HCT116 (cell line): ENCODE measurements at regions not wholly inside any gene's neighbourhood (a gene's known extent, or its start where the extent isn't known, plus 50 kb on each side); places are given as distances from the start of the nearest gene placed in this dataset.

Experiments
- ATAC-seq: fragments of 200-7000 bp; cut with Tn5 transposase; 2 replicates; pipeline ENCODE4 v1.9.1; 2020; ENCODE audit warnings: mild to moderate bottlenecking, moderate library complexity
- BruUV-seq: library from RNA; stranded (reverse); fragments of 400-500 nt; replicated peaks from 2 replicates; lab custom pipeline; 2021; lab: Mats Ljungman, UMichigan
- CTCF ChIA-PET: fragments of 300-600 bp; sonication (Branson Sonifier 250); formaldehyde crosslinking; loops from one replicate; lab custom pipeline; 2021; ENCODE audit warnings: antibody characterized with exemption; lab: Charles Lee
- POLR2A ChIA-PET: fragments of 300-600, 350-600 bp; sonication (Branson Sonifier 250); formaldehyde crosslinking; loops from one replicate; lab custom pipeline; 2021; ENCODE audit warnings: antibody characterized with exemption; lab: Charles Lee
- RAD21 ChIA-PET, 2 experiments: fragments of 300-600 bp; sonication (Branson Sonifier 250); formaldehyde crosslinking; loops; one replicate each; lab custom pipeline; 2023; ENCODE audit warnings: low total read pairs in 2 of 2; ENCODE audit not compliant: uncharacterized antibody in 2 of 2, unreplicated experiment in 2 of 2, low non-redundant PET in 1 of 2; lab: Charles Lee
- DNase-seq: peaks from one replicate; pipeline ENCODE4 v3.0.0-alpha.2; 2010; ENCODE audit warnings: low read depth, low spot score
- H2AFZ ChIP-seq: fragments of 200-600 bp; shearing (Covaris generic), sonication (generic); 2 replicates; pipeline ENCODE4 v1.6.1; 2017; ENCODE audit warnings: low read depth, mixed run types, mixed read lengths, antibody characterized with exemption, low read length; ENCODE audit not compliant: poor library complexity, severe bottlenecking
- H3K27ac ChIP-seq: 2 replicates; pipeline ENCODE4 v1.5.1; 2012; ENCODE audit warnings: low read depth, low read length
- H3K27me3 ChIP-seq: fragments of 200-600 bp; sonication (generic); 2 replicates; pipeline ENCODE4 v1.6.1; 2016; ENCODE audit warnings: mixed run types, low read length, mixed read lengths; ENCODE audit not compliant: insufficient read depth
- H3K36me3 ChIP-seq, 2 experiments: fragments of 200-500 bp in 1 of 2; fragments of 200-600 bp in 1 of 2; sonication (Bioruptor generic) in 1 of 2; sonication (generic) in 1 of 2; 2 replicates each; pipeline versions ENCODE4 v1.5.1 to v1.6.1; 2014 to 2016; ENCODE audit warnings: low read length in 2 of 2, inconsistent platforms in 1 of 2, mixed read lengths in 1 of 2, mixed run types in 1 of 2; ENCODE audit not compliant: insufficient read depth in 2 of 2, control insufficient read depth in 1 of 2
- H3K4me1 ChIP-seq, 2 experiments: fragments of 200-600 bp in 1 of 2; sonication (generic) in 1 of 2; 2 replicates each; pipeline versions ENCODE4 v1.5.1 to v1.6.1; 2012 to 2017; ENCODE audit warnings: low read length in 2 of 2, inconsistent platforms in 1 of 2, mild to moderate bottlenecking in 1 of 2, mixed read lengths in 1 of 2, mixed run types in 1 of 2, moderate library complexity in 1 of 2; ENCODE audit not compliant: insufficient read depth in 2 of 2, control insufficient read depth in 1 of 2
- H3K4me2 ChIP-seq: fragments of 200-600 bp; sonication (generic); 2 replicates; pipeline ENCODE4 v1.6.1; 2017; ENCODE audit warnings: mixed run types, low read length, mixed read lengths
- H3K4me3 ChIP-seq, 2 experiments: fragments of 200-600 bp in 1 of 2; sonication (generic) in 1 of 2; replicated peaks in 1 of 2; 2 replicates each; pipeline ENCODE4 v1.5.1; 2011 to 2016; ENCODE audit warnings: low read length in 2 of 2, control low read depth in 1 of 2, low read depth in 1 of 2, mild to moderate bottlenecking in 1 of 2, mixed read lengths in 1 of 2, mixed run types in 1 of 2
- H3K79me2 ChIP-seq: fragments of 200-600 bp; sonication (generic); 2 replicates; pipeline ENCODE4 v1.6.1; 2017; ENCODE audit warnings: mild to moderate bottlenecking, mixed run types, low read length, moderate library complexity, mixed read lengths; ENCODE audit not compliant: insufficient read depth
- H3K9ac ChIP-seq: fragments of 200-600 bp; sonication (generic); 2 replicates; pipeline ENCODE4 v1.6.1; 2016; ENCODE audit warnings: low read length, mixed read lengths
- H3K9me2 ChIP-seq: fragments of 200-600 bp; sonication (generic), shearing (Covaris generic); 2 replicates; pipeline ENCODE4 v1.6.1; 2017; ENCODE audit warnings: mixed run types, mild to moderate bottlenecking, moderate library complexity; ENCODE audit not compliant: insufficient read depth
- H3K9me3 ChIP-seq, 2 experiments: fragments of 200-500 bp in 1 of 2; fragments of 200-600 bp in 1 of 2; sonication (Bioruptor generic) in 1 of 2; sonication (generic) in 1 of 2; 2 replicates each; pipeline ENCODE4 v1.6.1; 2014 to 2017; ENCODE audit warnings: low read length in 2 of 2, mixed read lengths in 2 of 2, inconsistent platforms in 1 of 2, low read depth in 1 of 2, mild to moderate bottlenecking in 1 of 2, mixed run types in 1 of 2, moderate library complexity in 1 of 2; ENCODE audit not compliant: control insufficient read depth in 1 of 2, insufficient read depth in 1 of 2
- H4K20me1 ChIP-seq: fragments of 200-600 bp; sonication (generic), shearing (Covaris generic); 2 replicates; pipeline ENCODE4 v1.6.1; 2017; ENCODE audit warnings: mixed run types, mild to moderate bottlenecking, moderate library complexity; ENCODE audit not compliant: insufficient read depth
- CBX3 ChIP-seq: IDR thresholded peaks from 2 replicates; pipeline ENCODE4 v1.6.1; 2012; ENCODE audit warnings: low read depth
- EGR1 ChIP-seq: IDR thresholded peaks from 2 replicates; pipeline ENCODE4 v1.6.1; 2012; ENCODE audit warnings: low read depth
- ELF1 ChIP-seq: IDR thresholded peaks from 2 replicates; pipeline ENCODE4 v1.6.1; 2012; ENCODE audit warnings: low read depth, borderline replicate concordance
- RAD21 ChIP-seq: IDR thresholded peaks from 2 replicates; pipeline ENCODE4 v1.6.1; 2012; ENCODE audit warnings: low read depth, mild to moderate bottlenecking
- SIN3A ChIP-seq: IDR thresholded peaks from 2 replicates; pipeline ENCODE4 v1.6.1; 2012; ENCODE audit warnings: low read depth
- SP1 ChIP-seq: IDR thresholded peaks from 2 replicates; pipeline ENCODE4 v1.6.1; 2012; ENCODE audit warnings: low read depth
- SRF ChIP-seq: IDR thresholded peaks from 2 replicates; pipeline ENCODE4 v1.6.1; 2012; ENCODE audit warnings: low read depth
- YY1 ChIP-seq: IDR thresholded peaks from 2 replicates; pipeline ENCODE4 v1.6.1; 2011; ENCODE audit warnings: low read length, low read depth, moderate library complexity, mild to moderate bottlenecking; ENCODE audit not compliant: insufficient replicate concordance; ENCODE audit errors: extremely low read depth
- intact Hi-C: fragments of 100-400 bp; cut with micrococcal nuclease; formaldehyde crosslinking; loops from 2 replicates; pipeline ENCODE4 v1.10.0; 2022
- TF ChIP-seq, protein P1 (sequence below): IDR thresholded peaks from 2 replicates; pipeline ENCODE4 v1.6.1; 2011; ENCODE audit warnings: mild to moderate bottlenecking, low read length, moderate library complexity; ENCODE audit not compliant: insufficient replicate concordance; ENCODE audit errors: extremely low read depth
- TF ChIP-seq, protein P2 (sequence below), 3 experiments: fragments of 200-600 bp in 1 of 3; sonication (generic) in 1 of 3; IDR thresholded peaks in 2 of 3; conservative IDR thresholded peaks in 1 of 3; 2 replicates each; pipeline ENCODE4 v1.5.1; 2012 to 2017; ENCODE audit warnings: low read depth in 2 of 3, low read length in 2 of 3, antibody characterized with exemption in 1 of 3, borderline replicate concordance in 1 of 3, control low read depth in 1 of 3, mild to moderate bottlenecking in 1 of 3, mixed read lengths in 1 of 3, mixed run types in 1 of 3, moderate library complexity in 1 of 3; ENCODE audit not compliant: insufficient read depth in 1 of 3

DNA sequence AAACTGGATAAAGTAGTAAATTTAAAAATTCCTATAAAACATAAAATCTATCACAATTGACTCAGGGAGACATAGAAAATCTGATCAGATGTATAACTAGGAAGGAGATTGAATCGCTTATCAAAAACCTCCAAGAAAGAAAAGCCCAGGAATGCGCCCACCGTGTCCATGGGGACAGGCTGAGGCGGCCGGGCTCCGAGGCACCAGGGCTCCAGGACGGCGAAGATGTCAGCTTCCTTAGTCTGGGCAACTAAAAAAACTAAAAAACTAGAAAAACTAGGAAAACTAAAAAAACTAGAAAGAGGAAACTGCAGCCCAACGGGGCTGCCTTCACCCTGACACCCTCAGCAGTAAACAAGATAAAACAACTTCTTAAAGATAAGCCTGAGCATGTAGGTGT, 229.0 kb upstream of the RAB4A start:
- BruUV-seq, result no TSS peak
- no peaks in the 10 kb centered on the region for H3K36me3 ChIP-seq
- H2AFZ ChIP-seq, result no peak overlapping the region
- H3K4me2 ChIP-seq, result no peak overlapping the region
- H3K9me2 ChIP-seq, result no peaks in the 10 kb centered on the region
- no peak for TF ChIP-seq YY1
- TF ChIP-seq CBX3, result no peak
- no peak for TF ChIP-seq EGR1
- TF ChIP-seq SIN3A, result no peak
- TF ChIP-seq, protein P1, sequence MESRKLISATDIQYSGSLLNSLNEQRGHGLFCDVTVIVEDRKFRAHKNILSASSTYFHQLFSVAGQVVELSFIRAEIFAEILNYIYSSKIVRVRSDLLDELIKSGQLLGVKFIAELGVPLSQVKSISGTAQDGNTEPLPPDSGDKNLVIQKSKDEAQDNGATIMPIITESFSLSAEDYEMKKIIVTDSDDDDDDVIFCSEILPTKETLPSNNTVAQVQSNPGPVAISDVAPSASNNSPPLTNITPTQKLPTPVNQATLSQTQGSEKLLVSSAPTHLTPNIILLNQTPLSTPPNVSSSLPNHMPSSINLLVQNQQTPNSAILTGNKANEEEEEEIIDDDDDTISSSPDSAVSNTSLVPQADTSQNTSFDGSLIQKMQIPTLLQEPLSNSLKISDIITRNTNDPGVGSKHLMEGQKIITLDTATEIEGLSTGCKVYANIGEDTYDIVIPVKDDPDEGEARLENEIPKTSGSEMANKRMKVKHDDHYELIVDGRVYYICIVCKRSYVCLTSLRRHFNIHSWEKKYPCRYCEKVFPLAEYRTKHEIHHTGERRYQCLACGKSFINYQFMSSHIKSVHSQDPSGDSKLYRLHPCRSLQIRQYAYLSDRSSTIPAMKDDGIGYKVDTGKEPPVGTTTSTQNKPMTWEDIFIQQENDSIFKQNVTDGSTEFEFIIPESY, result no peak
- H3K4me3 ChIP-seq, result no peak overlapping the region
- RAD21 ChIA-PET, result no interaction called here
- no peak for DNase-seq
- intact Hi-C loops, result no loop called here
- CTCF ChIA-PET, result no interaction called here
- no peaks in the 10 kb centered on the region for H3K79me2 ChIP-seq
- no peaks in the 10 kb centered on the region for H4K20me1 ChIP-seq
- no peak for ATAC-seq
- H3K9ac ChIP-seq, result no peak overlapping the region
- no peaks in the 10 kb centered on the region for H3K4me1 ChIP-seq
- peaks cover 40% of the 10 kb centered on the region for H3K27me3 ChIP-seq
- H3K9me3 ChIP-seq, result no peaks in the 10 kb centered on the region
- POLR2A ChIA-PET, result no interaction called here
- no peak overlapping the region for H3K27ac ChIP-seq

DNA sequence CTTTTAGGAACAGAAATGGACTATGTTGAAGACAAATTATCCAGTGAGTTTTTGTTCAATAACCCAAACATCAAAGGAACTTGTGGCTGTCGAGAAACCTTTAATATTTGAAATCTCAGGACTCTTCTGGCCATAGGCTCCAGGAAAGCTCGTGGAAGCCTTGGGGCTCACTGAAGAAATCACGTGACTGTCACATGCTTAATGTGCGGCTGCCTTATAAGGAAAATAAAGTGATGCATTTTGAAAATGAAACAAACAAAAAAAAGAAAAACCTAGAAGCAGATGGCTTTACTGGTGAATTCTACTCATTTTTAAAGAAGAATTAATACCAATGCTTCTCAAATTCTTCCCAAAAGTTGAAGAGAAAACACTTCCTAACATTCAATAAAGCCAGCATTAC, 228.4 kb upstream of the RAB4A start:
- DNase-seq, result no peak
- no peaks in the 10 kb centered on the region for H3K79me2 ChIP-seq
- H3K36me3 ChIP-seq, result no peaks in the 10 kb centered on the region
- ChIA-PET CTCF (no interaction called here), RAD21 (no interaction called here)
- no peaks in the 10 kb centered on the region for H3K9me3 ChIP-seq
- no peaks in the 10 kb centered on the region for H3K4me1 ChIP-seq
- intact Hi-C loops, result no loop called here
- no TSS peak for BruUV-seq
- H3K27me3 ChIP-seq, result peaks cover 40% of the 10 kb centered on the region
- no peak overlapping the region for H3K9ac ChIP-seq
- no peak overlapping the region for H3K27ac ChIP-seq
- H3K4me2 ChIP-seq, result no peak overlapping the region
- H3K9me2 ChIP-seq, result no peaks in the 10 kb centered on the region
- no peak overlapping the region for H2AFZ ChIP-seq
- TF ChIP-seq SRF (0 out of 2 replicates have a peak, but pooled peaks have one; percentile 37), SP1 (no peak), RAD21 (no peak), ELF1 (no peak)
- TF ChIP-seq, protein P1, result no peak
- TF ChIP-seq, protein P2, sequence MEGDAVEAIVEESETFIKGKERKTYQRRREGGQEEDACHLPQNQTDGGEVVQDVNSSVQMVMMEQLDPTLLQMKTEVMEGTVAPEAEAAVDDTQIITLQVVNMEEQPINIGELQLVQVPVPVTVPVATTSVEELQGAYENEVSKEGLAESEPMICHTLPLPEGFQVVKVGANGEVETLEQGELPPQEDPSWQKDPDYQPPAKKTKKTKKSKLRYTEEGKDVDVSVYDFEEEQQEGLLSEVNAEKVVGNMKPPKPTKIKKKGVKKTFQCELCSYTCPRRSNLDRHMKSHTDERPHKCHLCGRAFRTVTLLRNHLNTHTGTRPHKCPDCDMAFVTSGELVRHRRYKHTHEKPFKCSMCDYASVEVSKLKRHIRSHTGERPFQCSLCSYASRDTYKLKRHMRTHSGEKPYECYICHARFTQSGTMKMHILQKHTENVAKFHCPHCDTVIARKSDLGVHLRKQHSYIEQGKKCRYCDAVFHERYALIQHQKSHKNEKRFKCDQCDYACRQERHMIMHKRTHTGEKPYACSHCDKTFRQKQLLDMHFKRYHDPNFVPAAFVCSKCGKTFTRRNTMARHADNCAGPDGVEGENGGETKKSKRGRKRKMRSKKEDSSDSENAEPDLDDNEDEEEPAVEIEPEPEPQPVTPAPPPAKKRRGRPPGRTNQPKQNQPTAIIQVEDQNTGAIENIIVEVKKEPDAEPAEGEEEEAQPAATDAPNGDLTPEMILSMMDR (IDR thresholded peaks at IDR 0.05 in 2 of 3, conservative IDR thresholded peaks at IDR 0.05 in 1 of 3; ENCODE audit: borderline replicate concordance in 1 of 3, insufficient read depth in 1 of 3, low read depth in 2 of 3, low read length in 2 of 3), result no peak
- TF ChIP-seq, all 23 proteins: peak for 1
- POLR2A ChIA-PET, result no interaction called here
- no peak overlapping the region for H3K4me3 ChIP-seq
- H4K20me1 ChIP-seq, result no peaks in the 10 kb centered on the region
- ATAC-seq, result no peak
